ENCODE measurements at regions not wholly inside any gene's neighbourhood (a gene's known extent, or its start where the extent isn't known, plus 50 kb on each side); places are given as distances from the start of the nearest gene placed in this dataset.

GRCh38 chr22:34998921-34999320, 67.0 kb upstream of the ISX start:
- TF ChIP-seq POLR2AphosphoS5 (IDR thresholded peaks at IDR 0.05; ENCODE audit: borderline replicate concordance, low read depth, low read length) (no peak), EZH2 (IDR thresholded peaks at IDR 0.05) (no peak)

Data from SK-N-MC (cell line).